Loucy (cell line): ENCODE measurements at regions not wholly inside any gene's neighbourhood (a gene's known extent, or its start where the extent isn't known, plus 50 kb on each side); places are given as distances from the start of the nearest gene placed in this dataset.

Experiments
- H2AFZ ChIP-seq: fragments of 200-600 bp; sonication (generic); 2 replicates; pipeline ENCODE4 v1.6.0; 2016; ENCODE audit warnings: antibody characterized with exemption, mild to moderate bottlenecking, low read length, moderate library complexity
- H3F3A ChIP-seq: fragments of 200-600 bp; 2 replicates; pipeline ENCODE4 v1.6.0; 2016; ENCODE audit warnings: antibody characterized with exemption, low read depth, mild to moderate bottlenecking
- H3K27me3 ChIP-seq: fragments of 200-600 bp; sonication (generic); 2 replicates; pipeline ENCODE4 v1.6.1; 2014; ENCODE audit warnings: low read length, mild to moderate bottlenecking; ENCODE audit not compliant: insufficient read depth, poor library complexity, severe bottlenecking
- H3K36me3 ChIP-seq: fragments of 200-600 bp; sonication (generic); 2 replicates; pipeline ENCODE4 v1.6.1; 2016; ENCODE audit warnings: low read length; ENCODE audit not compliant: insufficient read depth
- H3K4me1 ChIP-seq: fragments of 200-600 bp; sonication (generic); 2 replicates; pipeline ENCODE4 v1.5.1; 2014; ENCODE audit warnings: low read length, mild to moderate bottlenecking; ENCODE audit not compliant: insufficient read depth, poor library complexity, severe bottlenecking
- H3K4me2 ChIP-seq: fragments of 200-600 bp; sonication (generic); 2 replicates; pipeline ENCODE4 v1.6.0; 2014; ENCODE audit warnings: antibody characterized with exemption, low read length, low read depth, mild to moderate bottlenecking; ENCODE audit not compliant: poor library complexity, severe bottlenecking
- H3K4me3 ChIP-seq: fragments of 200-600 bp; sonication (generic); 2 replicates; pipeline ENCODE4 v1.5.1; 2014; ENCODE audit warnings: low read length, mild to moderate bottlenecking, mixed read lengths; ENCODE audit not compliant: poor library complexity, severe bottlenecking
- H3K79me2 ChIP-seq: fragments of 200-600 bp; sonication (generic); 2 replicates; pipeline ENCODE4 v1.6.1; 2014; ENCODE audit warnings: low read length; ENCODE audit not compliant: insufficient read depth
- H3K9ac ChIP-seq: fragments of 200-600 bp; sonication (generic); 2 replicates; pipeline ENCODE4 v1.6.0; 2014; ENCODE audit warnings: mild to moderate bottlenecking, low read depth, low read length, moderate library complexity; ENCODE audit not compliant: poor library complexity, severe bottlenecking
- H3K9me2 ChIP-seq: fragments of 200-600 bp; sonication (generic); replicated peaks from 2 replicates; pipeline ENCODE4 v1.6.1; 2016; ENCODE audit warnings: low read depth, low read length, mixed read lengths
- H3K9me3 ChIP-seq: fragments of 200-600 bp; sonication (generic); 2 replicates; pipeline ENCODE4 v1.6.1; 2014; ENCODE audit warnings: mild to moderate bottlenecking, antibody characterized with exemption, low read length, low read depth; ENCODE audit not compliant: insufficient read depth
- H4K20me1 ChIP-seq: fragments of 200-600 bp; sonication (generic); 2 replicates; pipeline ENCODE4 v1.6.0; 2014; ENCODE audit warnings: antibody characterized with exemption, low read length, mild to moderate bottlenecking; ENCODE audit not compliant: insufficient read depth, poor library complexity, severe bottlenecking
- CTCF ChIP-seq: fragments of 200-600 bp; sonication (generic); conservative IDR thresholded peaks from 2 replicates; pipeline ENCODE4 v1.5.1; 2014; ENCODE audit warnings: mild to moderate bottlenecking, antibody characterized with exemption, low read length
- EZH2phosphoT487 ChIP-seq: fragments of 200-600 bp; IDR thresholded peaks from 2 replicates; pipeline ENCODE4 v1.6.1; 2018; ENCODE audit warnings: antibody characterized with exemption, mild to moderate bottlenecking, moderate library complexity, borderline replicate concordance

DNA sequence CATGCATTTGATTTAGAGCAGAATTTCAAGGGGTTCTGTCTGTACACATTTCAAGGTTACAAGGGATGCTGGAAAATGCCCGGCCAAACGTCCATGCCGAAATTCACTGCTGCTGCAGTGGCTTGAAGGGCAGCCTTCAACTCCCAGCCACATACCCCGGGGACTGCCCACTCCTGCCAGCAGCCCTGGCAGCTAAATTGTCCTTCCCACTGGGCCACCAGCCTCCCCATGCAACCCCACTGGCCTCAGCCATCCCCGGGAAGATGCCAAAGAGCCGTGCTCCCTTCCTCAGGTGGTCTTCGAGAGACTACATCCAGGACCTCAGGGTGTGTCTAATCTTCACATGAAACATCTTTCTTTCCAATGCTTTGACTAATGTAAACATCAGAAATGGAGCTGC is 478.7 kb upstream of the MYT1L start:
- Histone ChIP-seq H3K79me2 (no peaks in the 10 kb centered on the region), H3K9me2 (no peaks in the 10 kb centered on the region), H3F3A (no peaks in the 10 kb centered on the region), H3K27me3 (no peaks in the 10 kb centered on the region), H3K4me3 (no peak overlapping the region), H3K36me3 (no peaks in the 10 kb centered on the region), H3K4me2 (no peak overlapping the region), H3K9ac (no peak overlapping the region), H2AFZ (no peak overlapping the region), H3K4me1 (no peaks in the 10 kb centered on the region), H4K20me1 (no peaks in the 10 kb centered on the region), H3K9me3 (peaks cover 10% of the 10 kb centered on the region; the same call in 1 of the 2 replicates)
- TF ChIP-seq CTCF (no peak), EZH2phosphoT487 (no peak)

DNA sequence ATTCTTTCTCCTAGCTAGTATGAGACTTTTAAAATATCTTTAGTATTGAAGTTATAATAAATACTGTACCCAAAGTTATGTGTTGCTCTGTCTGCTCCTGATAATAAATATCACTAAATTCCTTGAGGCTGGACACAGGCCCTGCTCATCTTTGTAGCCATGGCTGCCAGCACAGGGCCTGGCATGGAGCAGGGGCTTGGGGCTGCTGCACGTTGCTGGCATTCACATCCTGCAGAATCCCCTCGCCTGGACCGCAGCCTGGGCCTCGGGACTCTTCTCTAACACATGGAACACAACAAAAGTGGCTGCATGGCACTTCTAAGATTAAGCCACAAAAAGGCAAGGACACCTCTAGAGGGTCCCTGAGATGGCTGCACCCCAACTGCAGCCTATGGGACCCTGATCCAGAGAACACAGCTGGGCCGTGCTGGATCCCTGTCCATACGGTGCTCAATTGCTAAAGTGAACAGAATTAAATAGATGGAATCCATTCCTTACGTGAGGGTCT is 477.5 kb upstream of the MYT1L start:
- no peaks in the 10 kb centered on the region for H4K20me1 ChIP-seq
- no peaks in the 10 kb centered on the region for H3F3A ChIP-seq
- no peaks in the 10 kb centered on the region for H3K9me3 ChIP-seq
- H3K4me1 ChIP-seq, result no peaks in the 10 kb centered on the region
- H3K4me3 ChIP-seq, result no peak overlapping the region
- no peaks in the 10 kb centered on the region for H3K9me2 ChIP-seq
- no peaks in the 10 kb centered on the region for H3K36me3 ChIP-seq
- no peak overlapping the region for H3K4me2 ChIP-seq
- H2AFZ ChIP-seq, result no peak overlapping the region
- H3K79me2 ChIP-seq, result no peaks in the 10 kb centered on the region
- no peak overlapping the region for H3K9ac ChIP-seq
- TF ChIP-seq CTCF, result no peak
- TF ChIP-seq EZH2phosphoT487, result no peak
- no peaks in the 10 kb centered on the region for H3K27me3 ChIP-seq

DNA sequence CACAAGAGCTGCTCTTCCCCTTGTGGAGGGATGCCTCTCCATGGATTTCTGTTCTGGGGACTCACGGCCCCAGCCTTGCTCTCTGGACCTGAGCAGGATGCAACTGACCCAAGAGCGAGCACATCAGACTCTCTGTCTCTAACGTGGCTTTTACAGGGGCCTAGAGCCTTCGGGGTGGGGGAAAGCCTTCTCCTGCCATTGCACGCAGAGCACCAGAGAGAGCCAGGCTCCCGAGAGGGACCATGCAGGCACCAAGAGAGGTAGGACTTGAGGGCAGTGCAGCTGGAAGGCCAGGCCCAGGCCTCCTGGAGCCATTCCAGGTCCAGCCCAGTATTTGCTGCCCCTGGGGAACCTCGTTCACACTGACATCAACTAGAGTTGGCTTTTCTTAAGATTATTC is 475.6 kb upstream of the MYT1L start:
- Histone ChIP-seq H3K9ac (no peak overlapping the region), H3F3A (no peaks in the 10 kb centered on the region), H3K79me2 (no peaks in the 10 kb centered on the region), H3K27me3 (no peaks in the 10 kb centered on the region), H4K20me1 (no peaks in the 10 kb centered on the region), H3K4me2 (no peak overlapping the region), H3K9me3 (no peaks in the 10 kb centered on the region), H3K4me1 (no peaks in the 10 kb centered on the region), H3K9me2 (no peaks in the 10 kb centered on the region), H2AFZ (no peak overlapping the region), H3K4me3 (no peak overlapping the region), H3K36me3 (no peaks in the 10 kb centered on the region)
- TF ChIP-seq EZH2phosphoT487, result no peak
- no peak for TF ChIP-seq CTCF
